ENCODE measurements at regions not wholly inside any gene's neighbourhood (a gene's known extent, or its start where the extent isn't known, plus 50 kb on each side); places are given as distances from the start of the nearest gene placed in this dataset.

DNA sequence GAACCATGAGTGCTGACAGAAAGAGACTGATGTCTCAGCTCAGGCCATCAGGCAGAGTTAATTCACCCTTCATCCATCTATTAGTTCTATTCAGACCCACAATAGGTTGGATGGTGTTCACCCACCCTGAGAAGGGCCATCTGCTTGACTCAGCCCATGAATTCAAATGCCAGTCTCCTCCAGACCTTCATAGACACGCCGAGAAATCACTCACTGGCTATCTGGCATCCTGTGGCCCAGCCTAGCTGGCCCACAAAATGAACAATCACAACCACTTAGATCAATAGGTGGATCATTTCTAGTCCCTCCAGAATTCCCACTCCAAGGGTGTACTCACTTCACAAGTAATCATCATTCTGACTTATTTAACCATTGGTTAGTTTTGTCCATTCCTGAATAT, 58.2 kb downstream of the MYEOV start:
- TF ChIP-seq, protein P1, sequence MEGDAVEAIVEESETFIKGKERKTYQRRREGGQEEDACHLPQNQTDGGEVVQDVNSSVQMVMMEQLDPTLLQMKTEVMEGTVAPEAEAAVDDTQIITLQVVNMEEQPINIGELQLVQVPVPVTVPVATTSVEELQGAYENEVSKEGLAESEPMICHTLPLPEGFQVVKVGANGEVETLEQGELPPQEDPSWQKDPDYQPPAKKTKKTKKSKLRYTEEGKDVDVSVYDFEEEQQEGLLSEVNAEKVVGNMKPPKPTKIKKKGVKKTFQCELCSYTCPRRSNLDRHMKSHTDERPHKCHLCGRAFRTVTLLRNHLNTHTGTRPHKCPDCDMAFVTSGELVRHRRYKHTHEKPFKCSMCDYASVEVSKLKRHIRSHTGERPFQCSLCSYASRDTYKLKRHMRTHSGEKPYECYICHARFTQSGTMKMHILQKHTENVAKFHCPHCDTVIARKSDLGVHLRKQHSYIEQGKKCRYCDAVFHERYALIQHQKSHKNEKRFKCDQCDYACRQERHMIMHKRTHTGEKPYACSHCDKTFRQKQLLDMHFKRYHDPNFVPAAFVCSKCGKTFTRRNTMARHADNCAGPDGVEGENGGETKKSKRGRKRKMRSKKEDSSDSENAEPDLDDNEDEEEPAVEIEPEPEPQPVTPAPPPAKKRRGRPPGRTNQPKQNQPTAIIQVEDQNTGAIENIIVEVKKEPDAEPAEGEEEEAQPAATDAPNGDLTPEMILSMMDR (IDR thresholded peaks at IDR 0.05): no peak
- TF ChIP-seq POLR2A (IDR thresholded peaks at IDR 0.05): no peak
